H1 (cell line): ENCODE measurements at regions not wholly inside any gene's neighbourhood (a gene's known extent, or its start where the extent isn't known, plus 50 kb on each side); places are given as distances from the start of the nearest gene placed in this dataset.

Source experiments
- CTCF ChIA-PET: fragments of 300-600 bp; sonication (Branson Sonifier 250); formaldehyde crosslinking; loops from one replicate; lab custom pipeline; 2021; ENCODE audit not compliant: partially characterized antibody; lab: Charles Lee
- POLR2A ChIA-PET: fragments of 300-600 bp; sonication (Branson Sonifier 250); formaldehyde crosslinking; loops from one replicate; lab custom pipeline; 2021; ENCODE audit warnings: inconsistent platforms; ENCODE audit not compliant: partially characterized antibody; lab: Charles Lee
- DNase-seq, 2 experiments: peaks; one replicate each; pipeline versions ENCODE4 v3.0.0 to v3.0.0-alpha.2; 2010 to 2022; ENCODE audit warnings: low spot score in 2 of 2, low read depth in 1 of 2, mixed read lengths in 1 of 2
- FAIRE-seq: peaks from 2 replicates; lab custom pipeline; 2011; peaks lifted over from hg19 to GRCh38; lab: Jason Lieb, UNC
- H2AFZ ChIP-seq: 2 replicates; pipeline ENCODE4 v1.8.1; 2012; ENCODE audit warnings: low read length, inconsistent platforms
- H2AK5ac ChIP-seq: 2 replicates; pipeline ENCODE4 v1.6.1; 2013; ENCODE audit warnings: low read depth, low read length
- H2BK120ac ChIP-seq: replicated peaks from 2 replicates; pipeline ENCODE3; 2013; ENCODE audit warnings: low read depth, low read length, inconsistent platforms
- H2BK12ac ChIP-seq: 2 replicates; pipeline ENCODE4 v1.6.1; 2013; ENCODE audit warnings: low read depth, low read length
- H2BK15ac ChIP-seq: 2 replicates; pipeline ENCODE4 v1.6.1; 2013; ENCODE audit warnings: low read length
- H2BK20ac ChIP-seq: 2 replicates; pipeline ENCODE4 v1.6.1; 2013; ENCODE audit warnings: low read length
- H2BK5ac ChIP-seq: 2 replicates; pipeline ENCODE4 v1.6.1; 2013; ENCODE audit warnings: low read depth, low read length
- H3K14ac ChIP-seq: 2 replicates; pipeline ENCODE4 v1.6.1; 2013; ENCODE audit warnings: inconsistent platforms; ENCODE audit not compliant: insufficient read length
- H3K18ac ChIP-seq: 2 replicates; pipeline ENCODE4 v1.6.1; 2013; ENCODE audit warnings: low read length; ENCODE audit errors: extremely low read depth
- H3K23ac ChIP-seq: 2 replicates; pipeline ENCODE4 v1.6.1; 2013; ENCODE audit warnings: inconsistent platforms; ENCODE audit not compliant: insufficient read length
- H3K23me2 ChIP-seq: 2 replicates; pipeline ENCODE4 v1.6.1; 2013; ENCODE audit warnings: low read depth, low read length
- H3K27ac ChIP-seq: 2 replicates; pipeline ENCODE4 v1.6.1; 2011; ENCODE audit warnings: low read depth, low read length, inconsistent platforms
- H3K27me3 ChIP-seq, 4 experiments: replicated peaks in 1 of 4; 1 replicate in 1 of 4; 2 replicates in 3 of 4; pipeline versions ENCODE4 v1.6.1 to v1.8.1; 2011 to 2013; ENCODE audit warnings: low read length in 3 of 4, mild to moderate bottlenecking in 3 of 4, inconsistent platforms in 2 of 4, mixed read lengths in 2 of 4, moderate library complexity in 1 of 4; ENCODE audit not compliant: control insufficient read depth in 3 of 4, insufficient read depth in 3 of 4; ENCODE audit errors: extremely low read depth in 1 of 4
- H3K36me3 ChIP-seq, 4 experiments: 2 replicates each; pipeline versions ENCODE4 v1.6.1 to v1.8.1; 2011 to 2013; ENCODE audit warnings: mild to moderate bottlenecking in 4 of 4, low read length in 3 of 4, moderate library complexity in 2 of 4, control low read depth in 1 of 4, inconsistent platforms in 1 of 4; ENCODE audit not compliant: insufficient read depth in 4 of 4, control insufficient read depth in 2 of 4
- H3K4ac ChIP-seq: replicated peaks from 2 replicates; pipeline ENCODE3; 2013; ENCODE audit warnings: low read length, low read depth, mixed read lengths, inconsistent platforms; ENCODE audit not compliant: insufficient read length
- H3K4me1 ChIP-seq, 4 experiments: replicated peaks in 1 of 4; 1 replicate in 1 of 4; 2 replicates in 3 of 4; pipeline versions ENCODE4 v1.6.1 to v1.8.1; 2011 to 2013; ENCODE audit warnings: low read length in 3 of 4, inconsistent platforms in 2 of 4, mixed read lengths in 1 of 4; ENCODE audit not compliant: insufficient read depth in 4 of 4, control insufficient read depth in 3 of 4
- H3K4me2 ChIP-seq, 2 experiments: 2 replicates each; pipeline versions ENCODE4 v1.6.1 to v1.8.1; 2011 to 2013; ENCODE audit warnings: low read depth in 2 of 2, low read length in 2 of 2, control low read depth in 1 of 2, inconsistent platforms in 1 of 2, mild to moderate bottlenecking in 1 of 2; ENCODE audit not compliant: insufficient read depth in 1 of 2
- H3K4me3 ChIP-seq, 4 experiments: fragments of 200-600, 300-600 bp in 1 of 4; sonication (generic), shearing (Covaris generic), sonication (Bioruptor Twin) in 1 of 4; 2 replicates each; pipeline versions ENCODE4 v1.5.1 to v1.8.1; 2011 to 2016; ENCODE audit warnings: low read length in 4 of 4, low read depth in 3 of 4, control low read depth in 2 of 4, inconsistent platforms in 2 of 4, mild to moderate bottlenecking in 2 of 4, mixed read lengths in 1 of 4, moderate library complexity in 1 of 4; ENCODE audit not compliant: insufficient read depth in 2 of 4; ENCODE audit errors: extremely low read depth in 1 of 4
- H3K56ac ChIP-seq: replicated peaks from 2 replicates; pipeline ENCODE3; 2013; ENCODE audit warnings: low read depth, mild to moderate bottlenecking, mixed read lengths, low read length, inconsistent platforms; ENCODE audit not compliant: insufficient read length
- H3K79me1 ChIP-seq: 2 replicates; pipeline ENCODE4 v1.6.1; 2013; ENCODE audit warnings: low read depth, low read length, control low read depth
- H3K79me2 ChIP-seq, 2 experiments: 2 replicates each; pipeline versions ENCODE4 v1.6.1 to v1.8.1; 2012 to 2013; ENCODE audit warnings: low read length in 2 of 2, mild to moderate bottlenecking in 2 of 2, inconsistent platforms in 1 of 2; ENCODE audit not compliant: insufficient read depth in 2 of 2, control insufficient read depth in 1 of 2
- H3K9ac ChIP-seq, 4 experiments: replicated peaks in 1 of 4; 1 replicate in 1 of 4; 2 replicates in 3 of 4; pipeline versions ENCODE4 v1.6.1 to v1.8.1; 2011 to 2013; ENCODE audit warnings: low read depth in 3 of 4, low read length in 3 of 4, control low read depth in 2 of 4, mild to moderate bottlenecking in 2 of 4, moderate library complexity in 2 of 4, inconsistent platforms in 1 of 4; ENCODE audit errors: extremely low read depth in 1 of 4
- H3K9me3 ChIP-seq, 2 experiments: 2 replicates each; pipeline versions ENCODE4 v1.6.1 to v1.8.1; 2012 to 2013; ENCODE audit warnings: mild to moderate bottlenecking in 2 of 2, moderate library complexity in 2 of 2, control low read depth in 1 of 2, inconsistent platforms in 1 of 2, low read depth in 1 of 2, low read length in 1 of 2, mixed read lengths in 1 of 2; ENCODE audit not compliant: insufficient read depth in 2 of 2
- H4K20me1 ChIP-seq, 2 experiments: replicated peaks in 1 of 2; 2 replicates each; pipeline versions ENCODE3 to v1.8.1; 2011 to 2013; ENCODE audit warnings: inconsistent platforms in 2 of 2, low read length in 2 of 2, mild to moderate bottlenecking in 1 of 2; ENCODE audit not compliant: insufficient read depth in 2 of 2, control insufficient read depth in 1 of 2
- H4K5ac ChIP-seq: 2 replicates; pipeline ENCODE4 v1.6.1; 2013; ENCODE audit warnings: low read length, low read depth, mixed read lengths, inconsistent platforms; ENCODE audit not compliant: insufficient read length
- H4K8ac ChIP-seq: 2 replicates; pipeline ENCODE4 v1.8.0; 2013; ENCODE audit warnings: mild to moderate bottlenecking, moderate library complexity, low read length, inconsistent platforms; ENCODE audit not compliant: insufficient read depth; ENCODE audit errors: extremely low read depth
- H4K91ac ChIP-seq: replicated peaks from 2 replicates; pipeline ENCODE3; 2013; ENCODE audit warnings: low read length, mixed read lengths, inconsistent platforms; ENCODE audit not compliant: insufficient read length
- BCL11A ChIP-seq, 2 experiments: IDR thresholded peaks; one replicate each; pipeline ENCODE4 v1.6.1; 2011; ENCODE audit warnings: low read depth in 2 of 2, low read length in 2 of 2, mild to moderate bottlenecking in 2 of 2
- CBX5 ChIP-seq: fragments of 300-800, 300-1000 bp; sonication (generic); IDR thresholded peaks from 2 replicates; pipeline ENCODE4 v1.7.1; 2016; ENCODE audit warnings: antibody characterized with exemption, low read length, low read depth
- CEBPB ChIP-seq: IDR thresholded peaks from 2 replicates; pipeline ENCODE4 v1.6.1; 2012; ENCODE audit warnings: low read depth, low read length
- CREB1 ChIP-seq: IDR thresholded peaks from 2 replicates; pipeline ENCODE4 v1.6.1; 2012; ENCODE audit warnings: inconsistent platforms
- EGR1 ChIP-seq: IDR thresholded peaks from 2 replicates; pipeline ENCODE4 v1.6.1; 2011; ENCODE audit warnings: low read depth, low read length, borderline replicate concordance
- JUND ChIP-seq: IDR thresholded peaks from 2 replicates; pipeline ENCODE4 v1.6.1; 2011; ENCODE audit warnings: mild to moderate bottlenecking, improper control_type of control experiment, low read length
- KDM1A ChIP-seq: fragments of 200-600, 300-600 bp; sonication (generic); IDR thresholded peaks from 2 replicates; pipeline ENCODE4 v1.7.1; 2016; ENCODE audit warnings: mild to moderate bottlenecking, low read length, borderline replicate concordance
- KDM4A ChIP-seq: IDR thresholded peaks from one replicate; pipeline ENCODE4 v1.7.1; 2012; ENCODE audit warnings: low read depth, mild to moderate bottlenecking, moderate library complexity, low read length, inconsistent platforms; ENCODE audit not compliant: severe bottlenecking
- RAD21 ChIP-seq, 2 experiments: IDR thresholded peaks in 1 of 2; conservative IDR thresholded peaks in 1 of 2; 2 replicates each; pipeline ENCODE4 v1.6.1; 2011; ENCODE audit warnings: low read depth in 2 of 2, low read length in 2 of 2, improper control_type of control experiment in 1 of 2, inconsistent platforms in 1 of 2, mild to moderate bottlenecking in 1 of 2, moderate library complexity in 1 of 2
- RXRA ChIP-seq: IDR thresholded peaks from 2 replicates; pipeline ENCODE4 v1.6.1; 2011; ENCODE audit warnings: low read depth, mild to moderate bottlenecking, low read length, moderate library complexity; ENCODE audit not compliant: insufficient read depth
- SAP30 ChIP-seq: fragments of 300-600 bp; sonication (generic); IDR thresholded peaks from 2 replicates; pipeline ENCODE4 v1.7.1; 2012; ENCODE audit warnings: low read length, moderate library complexity, mild to moderate bottlenecking, inconsistent platforms; ENCODE audit not compliant: insufficient read depth, insufficient replicate concordance
- SP4 ChIP-seq: IDR thresholded peaks from 2 replicates; pipeline ENCODE4 v1.6.1; 2012; ENCODE audit warnings: low read length, inconsistent platforms
- TAF1 ChIP-seq: IDR thresholded peaks from 2 replicates; pipeline ENCODE4 v1.6.1; 2011; ENCODE audit warnings: mild to moderate bottlenecking, low read depth, low read length
- WGBS, 2 experiments: shearing (Covaris generic) in 1 of 2; methylation state at CpG; one replicate each; pipeline versions ENCODE4 v1.1.6 to v1.1.7; 2013 to 2015; ENCODE audit warnings: low lambda C conversion rate in 2 of 2, mixed read lengths in 2 of 2, inconsistent platforms in 1 of 2, low coverage in 1 of 2, missing lambda C conversion rate in 1 of 2; ENCODE audit not compliant: insufficient replicate concordance in 2 of 2, insufficient coverage in 1 of 2, insufficient read length in 1 of 2; ENCODE audit errors: extremely low coverage in 1 of 2, missing lambda C conversion rate in 1 of 2; 5-methylcytosine and 5-hydroxymethylcytosine counted together
- TF ChIP-seq, protein P1 (sequence below): IDR thresholded peaks from 2 replicates; pipeline ENCODE4 v1.6.1; 2012; ENCODE audit warnings: inconsistent platforms

DNA sequence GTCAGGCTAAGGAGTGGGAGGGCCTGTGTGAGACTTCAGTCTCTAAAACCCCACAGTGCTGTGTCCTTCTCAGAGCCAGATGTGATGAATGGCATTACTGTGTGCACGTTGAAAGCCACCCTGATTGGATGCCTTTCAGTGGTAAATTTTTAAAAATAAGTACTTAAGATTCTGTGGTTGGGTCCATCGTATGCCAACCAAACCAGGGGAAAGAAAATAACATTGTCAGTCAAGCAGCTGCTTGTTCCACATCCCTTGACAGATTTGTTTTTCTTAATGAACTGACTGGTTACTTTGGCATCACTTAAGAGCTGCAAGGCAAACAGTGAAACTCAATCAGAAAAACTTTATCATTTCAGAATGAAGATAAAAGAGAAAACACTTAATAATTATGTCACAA lies 334.0 kb upstream of the NT5E start:
- Histone ChIP-seq H3K4me1 (peaks cover 0 to 4% (median 0%) of the 10 kb centered on the region in 4 experiments; a peak in 1 of 7 replicates), H4K8ac (no peak overlapping the region), H4K91ac (no peak overlapping the region), H3K4ac (no peak overlapping the region), H3K4me2 (no peak overlapping the region), H4K20me1 (no peaks in the 10 kb centered on the region), H2AFZ (0 out of 2 replicates have a peak overlapping the region, but pooled peaks have one; percentile 7), H4K5ac (no peak overlapping the region), H2BK12ac (no peak overlapping the region), H3K9me3 (no peaks in the 10 kb centered on the region), H3K4me3 (no peak overlapping the region), H3K14ac (no peak overlapping the region), H3K27me3 (no peaks in the 10 kb centered on the region), H3K79me2 (no peaks in the 10 kb centered on the region), H3K36me3 (no peaks in the 10 kb centered on the region), H3K56ac (no peak overlapping the region), H3K23me2 (no peaks in the 10 kb centered on the region), H3K27ac (no peak overlapping the region), H3K18ac (no peak overlapping the region), H2BK15ac (no peak overlapping the region), H2BK20ac (no peak overlapping the region), H3K23ac (no peak overlapping the region), H3K79me1 (no peaks in the 10 kb centered on the region), H2BK120ac (no peak overlapping the region), H2AK5ac (no peak overlapping the region), H3K9ac (no peak overlapping the region), H2BK5ac (no peak overlapping the region)
- TF ChIP-seq RAD21 (IDR thresholded peaks at IDR 0.05 in 1 of 2, conservative IDR thresholded peaks at IDR 0.05 in 1 of 2; ENCODE audit: low read depth in 2 of 2, low read length in 2 of 2): no peak
- no peak for TF ChIP-seq SP4
- no peak for TF ChIP-seq CBX5
- no peak for TF ChIP-seq BCL11A (IDR thresholded peaks at IDR 0.05; ENCODE audit: low read depth in 2 of 2, low read length in 2 of 2)
- TF ChIP-seq CEBPB: no peak
- TF ChIP-seq KDM1A: no peak
- TF ChIP-seq EGR1: no peak
- TF ChIP-seq JUND: no peak
- no peak for TF ChIP-seq TAF1
- TF ChIP-seq, protein P1, sequence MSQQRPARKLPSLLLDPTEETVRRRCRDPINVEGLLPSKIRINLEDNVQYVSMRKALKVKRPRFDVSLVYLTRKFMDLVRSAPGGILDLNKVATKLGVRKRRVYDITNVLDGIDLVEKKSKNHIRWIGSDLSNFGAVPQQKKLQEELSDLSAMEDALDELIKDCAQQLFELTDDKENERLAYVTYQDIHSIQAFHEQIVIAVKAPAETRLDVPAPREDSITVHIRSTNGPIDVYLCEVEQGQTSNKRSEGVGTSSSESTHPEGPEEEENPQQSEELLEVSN: no peak
- TF ChIP-seq CREB1: no peak
- TF ChIP-seq SAP30: no peak
- no peak for TF ChIP-seq RXRA
- no peak for TF ChIP-seq KDM4A
- 91% methylated on average over 2 of the region's 2 CpGs; no CpG with 5 or more reads in 1 of the 2 experiments for WGBS, 2 experiments
- DNase-seq (no peak), FAIRE-seq (no peak)
- ChIA-PET CTCF (interaction anchor here (0.6 to 3.0 kb wide), 5 partner anchors 8 to 1089 kb away, joined by 3 to 17 read pairs (median 4); no protein-coding TSS in a partner anchor), POLR2A (no interaction called here)
